ENCODE measurements at regions not wholly inside any gene's neighbourhood (a gene's known extent, or its start where the extent isn't known, plus 50 kb on each side); places are given as distances from the start of the nearest gene placed in this dataset.

DNA sequence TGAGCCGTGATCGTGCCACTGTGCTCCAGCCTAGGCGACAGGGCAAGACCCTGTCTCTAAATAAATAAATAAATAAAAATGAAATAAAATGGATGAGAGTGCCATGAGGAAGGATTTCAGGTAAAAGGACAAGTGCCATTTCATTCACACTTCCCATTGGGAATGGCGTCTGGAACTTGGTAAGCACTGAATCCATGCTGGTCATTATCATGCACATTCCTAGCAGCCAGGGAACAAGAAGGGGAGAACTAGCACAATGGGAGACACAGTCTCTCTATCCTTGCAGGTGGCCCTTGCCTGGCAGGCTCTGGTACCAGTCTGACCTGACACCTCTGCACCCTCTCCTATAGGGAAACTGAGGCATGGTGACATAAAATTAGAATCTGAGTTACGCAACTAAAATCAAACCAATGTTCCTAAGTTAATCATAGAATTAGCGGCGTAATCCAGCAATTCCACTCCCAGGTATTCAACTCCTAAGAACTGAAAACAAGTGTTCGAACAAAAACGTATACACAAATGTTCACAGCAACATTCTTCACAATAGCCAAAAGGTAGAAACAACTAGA is 70.8 kb upstream of the MFGE8 start:
- H3K36me3 ChIP-seq (ENCODE audit: insufficient read depth, low read length) = no peaks in the 10 kb centered on the region
- H3K79me2 ChIP-seq (ENCODE audit: control insufficient read depth, insufficient read depth, low read length, unreplicated experiment) = no peaks in the 10 kb centered on the region
- H2AFZ ChIP-seq (ENCODE audit: low read length, unreplicated experiment) = no peak overlapping the region
- peaks cover 28% of the 10 kb centered on the region for H3K4me1 ChIP-seq (ENCODE audit: control insufficient read depth, insufficient read depth, low read length, unreplicated experiment)
- H3K27ac ChIP-seq (ENCODE audit: low read depth, low read length) = no peak overlapping the region
- H3K27me3 ChIP-seq (ENCODE audit: insufficient read depth, low read length) = no peaks in the 10 kb centered on the region
- H3K4me3 ChIP-seq (ENCODE audit: low read depth, low read length) = no peak overlapping the region

DNA sequence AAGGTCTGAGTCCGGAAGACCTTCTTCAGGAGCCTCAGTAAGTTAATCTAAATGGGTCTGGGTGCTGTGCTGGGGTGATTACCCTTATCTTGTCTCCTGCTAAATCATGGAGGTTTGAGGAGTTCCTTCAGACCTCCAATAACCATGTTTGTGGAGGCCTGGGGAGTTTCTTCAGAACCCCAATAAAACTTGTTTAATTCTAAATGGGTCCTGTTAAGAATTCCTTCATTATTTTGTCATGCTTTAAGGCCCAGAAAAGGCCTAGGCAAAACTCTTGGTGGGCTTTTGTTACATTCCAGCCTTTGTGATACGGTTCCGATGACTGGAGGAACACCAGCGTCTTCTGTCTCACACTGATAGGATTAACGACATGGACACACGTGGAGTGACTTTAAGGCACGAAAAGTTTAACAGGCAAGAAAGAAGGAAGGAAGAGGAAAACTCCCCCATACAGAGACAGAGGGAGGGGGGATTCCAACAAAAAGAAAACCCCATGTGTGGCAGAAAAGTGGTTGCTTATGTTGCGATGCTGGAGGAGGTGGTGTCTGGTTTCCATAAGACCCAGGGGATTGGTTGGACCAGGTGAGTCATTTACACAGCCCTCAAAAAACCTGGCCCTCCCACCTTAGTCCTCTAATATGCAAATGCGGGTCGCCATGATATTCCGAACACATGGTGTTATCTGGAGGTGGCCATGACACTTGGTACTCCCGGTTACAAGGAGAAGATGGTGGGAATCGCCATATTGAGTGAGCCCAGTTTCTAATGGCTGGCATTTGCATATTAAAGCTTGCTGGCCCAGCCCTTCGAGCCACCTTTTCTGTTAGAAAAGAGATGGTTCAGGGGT is 72.6 kb upstream of the MFGE8 start:
- Histone ChIP-seq H3K27me3 (ENCODE audit: insufficient read depth, low read length) (no peaks in the 10 kb centered on the region), H3K27ac (ENCODE audit: low read depth, low read length) (no peak overlapping the region), H3K4me3 (ENCODE audit: low read depth, low read length) (no peak overlapping the region), H3K79me2 (ENCODE audit: control insufficient read depth, insufficient read depth, low read length, unreplicated experiment) (no peaks in the 10 kb centered on the region), H3K36me3 (ENCODE audit: insufficient read depth, low read length) (no peaks in the 10 kb centered on the region), H2AFZ (ENCODE audit: low read length, unreplicated experiment) (no peak overlapping the region), H3K4me1 (ENCODE audit: control insufficient read depth, insufficient read depth, low read length, unreplicated experiment) (peaks cover 43% of the 10 kb centered on the region)

DNA sequence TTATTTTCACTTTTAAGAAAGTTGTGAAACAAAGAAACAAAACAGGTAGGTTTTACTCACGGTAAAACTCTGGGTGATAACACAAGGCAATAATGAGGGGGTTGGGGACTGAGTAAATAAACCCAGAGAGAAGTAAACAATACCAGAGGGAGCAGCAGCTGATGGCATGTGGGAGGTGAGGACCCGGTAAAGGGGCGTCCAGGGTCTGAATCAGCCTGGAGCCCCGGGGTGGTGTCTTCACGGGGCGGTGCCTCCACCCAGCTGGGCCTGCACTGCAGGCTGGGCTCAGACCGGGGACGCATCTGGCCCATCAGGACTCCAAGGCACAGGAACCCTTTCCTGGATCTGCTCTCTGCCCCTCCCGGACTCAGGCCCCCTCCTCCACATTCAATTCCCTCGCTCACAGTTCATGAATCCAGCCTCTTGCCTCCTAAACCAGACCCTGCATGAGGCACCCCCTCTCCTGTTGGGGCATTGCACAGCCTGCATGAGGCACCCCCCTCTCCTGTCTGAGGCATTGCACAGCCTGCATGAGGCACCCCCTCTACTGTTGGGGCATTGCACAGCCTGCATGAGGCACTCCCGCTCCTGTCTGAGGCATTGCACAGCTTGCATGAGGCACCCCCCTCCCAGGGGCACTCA is 73.9 kb upstream of the MFGE8 start:
- H3K4me3 ChIP-seq (ENCODE audit: low read depth, low read length) = no peak overlapping the region
- H2AFZ ChIP-seq (ENCODE audit: low read length, unreplicated experiment) = no peak overlapping the region
- no peak overlapping the region for H3K27ac ChIP-seq (ENCODE audit: low read depth, low read length)
- no peaks in the 10 kb centered on the region for H3K79me2 ChIP-seq (ENCODE audit: control insufficient read depth, insufficient read depth, low read length, unreplicated experiment)
- no peaks in the 10 kb centered on the region for H3K36me3 ChIP-seq (ENCODE audit: insufficient read depth, low read length)
- peaks cover 37% of the 10 kb centered on the region for H3K4me1 ChIP-seq (ENCODE audit: control insufficient read depth, insufficient read depth, low read length, unreplicated experiment)
- H3K27me3 ChIP-seq (ENCODE audit: insufficient read depth, low read length) = no peaks in the 10 kb centered on the region

DNA sequence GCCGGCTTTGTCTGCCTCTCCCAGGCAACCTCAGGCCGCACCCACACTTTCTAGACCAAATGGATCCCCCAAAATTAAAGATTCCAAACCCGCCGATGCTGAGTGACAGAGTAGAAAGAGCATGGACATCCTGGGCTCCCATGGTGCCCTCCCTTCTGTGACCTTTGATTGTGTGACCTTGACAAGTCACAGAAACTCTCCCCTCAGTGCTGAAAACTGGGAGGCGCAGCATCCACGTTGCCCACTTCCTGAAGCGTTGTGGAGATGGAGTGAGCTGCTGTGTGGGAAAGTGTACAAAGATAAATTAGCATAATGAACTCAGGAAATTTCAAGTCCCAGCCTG is 74.4 kb upstream of the MFGE8 start:
- Histone ChIP-seq H3K36me3 (ENCODE audit: insufficient read depth, low read length) (no peaks in the 10 kb centered on the region), H2AFZ (ENCODE audit: low read length, unreplicated experiment) (no peak overlapping the region), H3K4me1 (ENCODE audit: control insufficient read depth, insufficient read depth, low read length, unreplicated experiment) (peaks cover 32% of the 10 kb centered on the region), H3K27me3 (ENCODE audit: insufficient read depth, low read length) (no peaks in the 10 kb centered on the region), H3K27ac (ENCODE audit: low read depth, low read length) (no peak overlapping the region), H3K79me2 (ENCODE audit: control insufficient read depth, insufficient read depth, low read length, unreplicated experiment) (no peaks in the 10 kb centered on the region), H3K4me3 (ENCODE audit: low read depth, low read length) (no peak overlapping the region)

DNA sequence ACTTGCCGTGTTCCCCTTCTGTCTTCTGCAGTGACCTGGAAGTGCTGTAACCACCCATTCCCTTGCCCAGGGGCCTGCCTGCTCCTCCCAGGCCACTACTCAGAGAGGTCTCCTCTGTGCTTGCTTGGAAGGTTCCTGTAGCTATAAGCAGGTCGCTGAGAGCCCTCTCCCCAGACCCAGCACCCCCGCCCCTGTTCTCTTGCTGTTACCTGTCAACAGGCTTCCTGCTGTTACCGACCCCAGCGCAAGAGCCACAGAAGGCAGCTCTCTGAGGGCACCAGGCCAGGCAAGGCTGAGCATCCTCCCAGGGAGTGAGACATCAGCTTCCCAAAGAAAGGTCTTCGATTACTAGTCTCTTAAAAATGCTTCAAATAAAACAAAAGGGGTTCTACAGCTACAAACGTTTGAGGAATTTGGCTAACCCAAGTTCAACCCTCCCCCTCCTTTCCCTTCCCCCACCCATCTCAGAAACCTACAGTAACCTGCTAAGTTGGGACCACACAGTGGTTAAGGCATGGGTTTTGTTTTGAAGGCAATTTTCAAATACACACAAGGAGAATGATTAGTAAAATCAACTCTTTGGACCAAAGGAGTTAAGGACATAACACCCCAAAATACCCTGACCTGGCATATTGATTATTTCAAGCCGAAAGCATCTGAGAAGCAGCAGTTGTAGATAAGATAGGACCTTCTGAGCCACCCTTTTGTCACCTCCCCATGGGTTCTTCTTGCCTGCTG is 74.9 kb upstream of the MFGE8 start:
- Histone ChIP-seq H3K4me3 (ENCODE audit: low read depth, low read length) (no peak overlapping the region), H3K36me3 (ENCODE audit: insufficient read depth, low read length) (no peaks in the 10 kb centered on the region), H3K4me1 (ENCODE audit: control insufficient read depth, insufficient read depth, low read length, unreplicated experiment) (peaks cover 27% of the 10 kb centered on the region), H3K27me3 (ENCODE audit: insufficient read depth, low read length) (no peaks in the 10 kb centered on the region), H3K27ac (ENCODE audit: low read depth, low read length) (no peak overlapping the region), H2AFZ (ENCODE audit: low read length, unreplicated experiment) (no peak overlapping the region), H3K79me2 (ENCODE audit: control insufficient read depth, insufficient read depth, low read length, unreplicated experiment) (no peaks in the 10 kb centered on the region)

DNA sequence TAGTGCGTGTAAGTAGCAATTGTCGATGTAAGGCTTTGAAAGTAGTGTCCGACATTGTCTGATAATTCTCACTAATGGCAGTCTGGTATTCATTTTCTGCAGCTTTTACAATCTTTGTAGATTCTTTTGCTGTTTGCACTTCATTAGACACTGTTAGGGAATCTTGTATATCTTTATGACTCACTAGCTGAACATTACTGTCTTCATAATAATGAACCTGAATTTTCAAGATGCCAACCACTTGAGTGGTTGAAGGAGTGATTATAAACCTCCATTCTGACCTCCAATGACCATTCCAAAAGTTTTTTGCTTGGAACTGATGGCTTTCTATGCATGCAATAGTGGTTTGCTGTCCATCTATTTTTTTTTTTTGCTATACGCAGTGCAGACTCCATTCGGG is 76.4 kb upstream of the MFGE8 start:
- Histone ChIP-seq H3K36me3 (ENCODE audit: insufficient read depth, low read length) (no peaks in the 10 kb centered on the region), H3K27ac (ENCODE audit: low read depth, low read length) (no peak overlapping the region), H3K27me3 (ENCODE audit: insufficient read depth, low read length) (no peaks in the 10 kb centered on the region), H2AFZ (ENCODE audit: low read length, unreplicated experiment) (peak overlapping the region; percentile 16), H3K4me1 (ENCODE audit: control insufficient read depth, insufficient read depth, low read length, unreplicated experiment) (peaks cover 26% of the 10 kb centered on the region), H3K4me3 (ENCODE audit: low read depth, low read length) (peak overlapping the region; percentile 24; the same call in 1 of the 2 replicates), H3K79me2 (ENCODE audit: control insufficient read depth, insufficient read depth, low read length, unreplicated experiment) (no peaks in the 10 kb centered on the region)

DNA sequence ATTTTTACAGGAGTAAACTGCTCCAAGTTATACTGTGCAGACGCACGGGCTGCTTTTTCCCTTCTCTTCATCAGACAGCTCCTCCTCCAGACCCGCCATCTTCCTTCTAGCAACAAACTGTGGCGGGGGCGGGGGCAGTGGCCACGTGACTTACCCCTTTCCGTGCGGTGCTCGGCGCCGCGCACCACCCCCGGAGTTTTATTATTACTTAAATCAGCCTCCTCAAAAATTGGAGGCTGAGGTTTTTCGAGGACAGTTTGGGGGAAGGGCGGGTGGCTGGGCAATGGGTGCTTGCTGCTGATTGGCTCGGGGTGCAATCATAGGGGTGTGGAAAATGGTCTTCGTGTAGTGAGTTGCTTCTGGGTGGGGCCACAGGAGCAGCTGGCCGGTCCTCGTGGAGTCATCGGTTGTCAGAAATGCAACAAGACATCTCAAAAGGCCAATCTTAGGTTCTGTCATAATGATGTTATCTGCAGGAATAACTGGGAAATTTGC is 77.1 kb upstream of the MFGE8 start:
- Histone ChIP-seq H3K4me3 (ENCODE audit: low read depth, low read length) (no peak overlapping the region), H3K27me3 (ENCODE audit: insufficient read depth, low read length) (no peaks in the 10 kb centered on the region), H2AFZ (ENCODE audit: low read length, unreplicated experiment) (no peak overlapping the region), H3K27ac (ENCODE audit: low read depth, low read length) (no peak overlapping the region), H3K36me3 (ENCODE audit: insufficient read depth, low read length) (no peaks in the 10 kb centered on the region), H3K79me2 (ENCODE audit: control insufficient read depth, insufficient read depth, low read length, unreplicated experiment) (no peaks in the 10 kb centered on the region), H3K4me1 (ENCODE audit: control insufficient read depth, insufficient read depth, low read length, unreplicated experiment) (peaks cover 26% of the 10 kb centered on the region)

DNA sequence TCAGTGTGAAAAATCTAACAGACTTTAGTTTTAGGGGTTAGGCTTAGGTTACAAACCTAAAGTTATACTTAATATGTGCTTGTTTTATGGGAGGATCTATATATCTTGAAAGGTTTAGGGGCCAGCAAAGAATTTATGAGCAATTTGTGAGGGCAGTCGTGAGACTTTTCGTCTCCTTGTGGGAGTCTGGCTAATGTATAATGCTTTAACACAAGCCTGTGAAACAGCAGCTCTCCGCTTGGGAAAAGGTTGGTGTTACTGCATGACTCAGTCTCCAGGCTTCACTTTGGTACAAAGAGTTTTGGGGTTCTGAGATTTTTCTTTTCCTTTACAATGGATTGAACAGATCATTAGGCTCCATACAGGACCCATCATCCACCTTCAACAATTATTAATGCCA is 79.0 kb upstream of the MFGE8 start:
- no peaks in the 10 kb centered on the region for H3K27me3 ChIP-seq (ENCODE audit: insufficient read depth, low read length)
- no peaks in the 10 kb centered on the region for H3K36me3 ChIP-seq (ENCODE audit: insufficient read depth, low read length)
- H3K4me3 ChIP-seq (ENCODE audit: low read depth, low read length) = no peak overlapping the region
- no peaks in the 10 kb centered on the region for H3K79me2 ChIP-seq (ENCODE audit: control insufficient read depth, insufficient read depth, low read length, unreplicated experiment)
- H2AFZ ChIP-seq (ENCODE audit: low read length, unreplicated experiment) = no peak overlapping the region
- H3K27ac ChIP-seq (ENCODE audit: low read depth, low read length) = no peak overlapping the region
- peaks cover 26% of the 10 kb centered on the region for H3K4me1 ChIP-seq (ENCODE audit: control insufficient read depth, insufficient read depth, low read length, unreplicated experiment)

DNA sequence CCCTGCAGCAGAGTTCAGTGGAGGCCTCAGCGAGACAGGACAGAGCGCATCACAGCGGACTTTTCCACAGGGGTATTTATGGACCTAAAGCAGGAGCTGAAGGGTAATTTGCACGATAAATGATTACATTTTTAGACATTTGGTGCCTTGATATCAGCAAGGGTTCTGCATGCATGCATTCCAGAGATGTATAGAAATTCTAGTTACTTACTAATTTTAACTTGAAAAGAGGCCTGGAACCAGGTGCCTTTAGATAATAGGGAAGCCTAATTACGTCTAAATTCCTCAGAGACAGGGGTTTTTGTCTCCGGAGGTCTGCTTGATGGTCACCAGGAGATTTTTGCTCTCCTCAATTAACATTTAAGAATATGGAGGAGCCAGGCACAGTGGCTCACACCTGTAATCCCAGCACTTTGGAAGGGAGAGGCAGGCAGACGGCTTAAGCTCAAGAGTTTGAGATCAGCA is 79.8 kb upstream of the MFGE8 start:
- Histone ChIP-seq H3K4me1 (ENCODE audit: control insufficient read depth, insufficient read depth, low read length, unreplicated experiment) (peaks cover 24% of the 10 kb centered on the region), H3K4me3 (ENCODE audit: low read depth, low read length) (no peak overlapping the region), H3K79me2 (ENCODE audit: control insufficient read depth, insufficient read depth, low read length, unreplicated experiment) (no peaks in the 10 kb centered on the region), H3K36me3 (ENCODE audit: insufficient read depth, low read length) (no peaks in the 10 kb centered on the region), H3K27me3 (ENCODE audit: insufficient read depth, low read length) (no peaks in the 10 kb centered on the region), H3K27ac (ENCODE audit: low read depth, low read length) (no peak overlapping the region), H2AFZ (ENCODE audit: low read length, unreplicated experiment) (no peak overlapping the region)

DNA sequence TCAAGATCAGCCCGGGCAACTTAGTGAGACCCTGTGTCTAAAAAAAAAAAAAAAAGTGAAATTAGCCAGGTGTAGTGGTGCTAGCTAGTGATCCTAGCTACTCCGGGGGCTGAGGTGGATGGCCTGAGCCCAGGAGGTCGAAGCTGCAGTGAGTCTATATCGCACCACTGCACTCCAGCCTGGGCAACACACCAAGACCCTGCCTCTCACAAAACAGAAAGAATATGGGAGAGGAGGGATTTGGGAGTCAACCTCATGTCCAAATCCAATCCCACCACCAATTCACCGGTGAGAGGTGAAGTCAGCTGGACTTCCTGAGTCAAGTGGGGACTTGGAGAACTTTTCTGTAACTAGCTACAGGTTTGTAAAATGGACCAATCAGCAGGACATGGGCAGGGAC is 80.5 kb upstream of the MFGE8 start:
- H3K27me3 ChIP-seq (ENCODE audit: insufficient read depth, low read length) = peaks cover under 1% of the 10 kb centered on the region; the same call in 1 of the 2 replicates
- no peak overlapping the region for H3K27ac ChIP-seq (ENCODE audit: low read depth, low read length)
- peaks cover 17% of the 10 kb centered on the region for H3K4me1 ChIP-seq (ENCODE audit: control insufficient read depth, insufficient read depth, low read length, unreplicated experiment)

More for the DNA sequence above, 80.5 kb upstream of the MFGE8 start:
- no peaks in the 10 kb centered on the region for H3K79me2 ChIP-seq (ENCODE audit: control insufficient read depth, insufficient read depth, low read length, unreplicated experiment)
- no peaks in the 10 kb centered on the region for H3K36me3 ChIP-seq (ENCODE audit: insufficient read depth, low read length)
- no peak overlapping the region for H3K4me3 ChIP-seq (ENCODE audit: low read depth, low read length)
- H2AFZ ChIP-seq (ENCODE audit: low read length, unreplicated experiment) = no peak overlapping the region

All from ACC112 (cell line).